Naive thymus-derived CD8-positive, alpha-beta T cell (primary cell): ENCODE measurements at regions not wholly inside any gene's neighbourhood (a gene's known extent, or its start where the extent isn't known, plus 50 kb on each side); places are given as distances from the start of the nearest gene placed in this dataset.
"Not testable (repeated sequence)": the region's sequence is repeated elsewhere in the genome, so short reads cannot be mapped to it uniquely, and the experiment has no call there.

ENCODE experiments used
- ATAC-seq, 2 donors: fragments of 150-1000 bp; cut with Tn5 transposase in 1 of 2; sonication (Bioruptor Pico), chemical (Tn5 transposase) in 1 of 2; 1 replicate in 1 of 2; 2 replicates in 1 of 2; pipeline ENCODE4 v1.10.0; 2021; ENCODE audit warnings: mild to moderate bottlenecking in 2 of 2, moderate library complexity in 2 of 2
- POLR2A ChIA-PET: fragments of 350-600 bp; sonication (Branson Sonifier 250); formaldehyde crosslinking; loops from one replicate; lab custom pipeline; 2021; ENCODE audit warnings: antibody characterized with exemption; lab: Charles Lee
- DNase-seq, 10 donors: peaks; one replicate each; pipeline versions ENCODE4 v3.0.0 to v3.0.0-alpha.2; 2020 to 2022
- H3K27ac Mint-ChIP-seq, 10 donors: one replicate each; pipeline ENCODE4 v1.8.0; 2020 to 2022; ENCODE audit warnings: mild to moderate bottlenecking in 10 of 10, mixed read lengths in 10 of 10, moderate library complexity in 4 of 10, inconsistent platforms in 1 of 10
- H3K27me3 Mint-ChIP-seq, 5 donors: one replicate each; pipeline ENCODE4 v1.8.0; 2021 to 2022; ENCODE audit warnings: mixed read lengths in 5 of 5
- H3K36me3 Mint-ChIP-seq, 3 donors: one replicate each; pipeline ENCODE4 v1.8.0; 2020 to 2022; ENCODE audit warnings: mixed read lengths in 3 of 3, mild to moderate bottlenecking in 2 of 3, inconsistent platforms in 1 of 3
- H3K4me1 Mint-ChIP-seq, 4 donors: one replicate each; pipeline ENCODE4 v1.8.0; 2021 to 2022; ENCODE audit warnings: mixed read lengths in 4 of 4
- H3K4me3 Mint-ChIP-seq, 10 donors: one replicate each; pipeline ENCODE4 v1.8.0; 2020 to 2022; ENCODE audit warnings: mild to moderate bottlenecking in 10 of 10, mixed read lengths in 10 of 10, moderate library complexity in 6 of 10, inconsistent platforms in 1 of 10
- H3K9me3 Mint-ChIP-seq, 9 donors: one replicate each; pipeline ENCODE4 v1.8.0; 2020 to 2022; ENCODE audit warnings: mixed read lengths in 9 of 9, mild to moderate bottlenecking in 3 of 9, inconsistent platforms in 1 of 9, moderate library complexity in 1 of 9

- no peak overlapping the region for H3K27ac Mint-ChIP-seq
- no peaks in the 10 kb centered on the region for H3K36me3 Mint-ChIP-seq
- peaks cover 4 to 45% (median 17%) of the 10 kb centered on the region in 9 donors for H3K9me3 Mint-ChIP-seq
- no peaks in the 10 kb centered on the region for H3K4me1 Mint-ChIP-seq
- DNase-seq, result no peak
- H3K27me3 Mint-ChIP-seq, result no peaks in the 10 kb centered on the region
- POLR2A ChIA-PET, result no interaction called here
- no peak overlapping the region for H3K4me3 Mint-ChIP-seq
- no peak for ATAC-seq
Observed at GRCh38 chr13:54597540-54598088, 1569.0 kb downstream of the OLFM4 start.

GRCh38 chr13:54599413-54599812, 1570.8 kb downstream of the OLFM4 start:
- Mint-ChIP-seq H3K4me1 (no peaks in the 10 kb centered on the region), H3K27me3 (no peaks in the 10 kb centered on the region), H3K4me3 (no peak overlapping the region), H3K36me3 (no peaks in the 10 kb centered on the region), H3K27ac (no peak overlapping the region), H3K9me3 (peaks cover 4 to 42% (median 13%) of the 10 kb centered on the region in 9 donors)
- POLR2A ChIA-PET, result no interaction called here
- ATAC-seq (no peak), DNase-seq (no peak)

GRCh38 chr13:54606944-54607343, 1578.3 kb downstream of the OLFM4 start:
- Mint-ChIP-seq H3K9me3 (peaks cover 3 to 37% (median 9%) of the 10 kb centered on the region in 9 donors), H3K36me3 (no peaks in the 10 kb centered on the region), H3K27ac (no peak overlapping the region), H3K4me1 (no peaks in the 10 kb centered on the region), H3K4me3 (no peak overlapping the region), H3K27me3 (no peaks in the 10 kb centered on the region)
- POLR2A ChIA-PET, result no interaction called here
- DNase-seq (no peak), ATAC-seq (no peak)

GRCh38 chr13:54607421-54607820, 1578.8 kb downstream of the OLFM4 start:
- ATAC-seq (no peak), DNase-seq (no peak)
- POLR2A ChIA-PET, result no interaction called here
- no peaks in the 10 kb centered on the region for H3K4me1 Mint-ChIP-seq
- no peak overlapping the region for H3K27ac Mint-ChIP-seq
- H3K4me3 Mint-ChIP-seq, result no peak overlapping the region
- H3K36me3 Mint-ChIP-seq, result no peaks in the 10 kb centered on the region
- H3K27me3 Mint-ChIP-seq, result no peaks in the 10 kb centered on the region
- peaks cover 3 to 37% (median 9%) of the 10 kb centered on the region in 9 donors for H3K9me3 Mint-ChIP-seq

- H3K27ac Mint-ChIP-seq, result no peak overlapping the region
- DNase-seq (no peak), ATAC-seq (no peak)
- no peaks in the 10 kb centered on the region for H3K36me3 Mint-ChIP-seq
- no peaks in the 10 kb centered on the region for H3K4me1 Mint-ChIP-seq
- H3K9me3 Mint-ChIP-seq, result peaks cover 0 to 28% (median 5%) of the 10 kb centered on the region in 9 donors
- H3K27me3 Mint-ChIP-seq, result no peaks in the 10 kb centered on the region
- H3K4me3 Mint-ChIP-seq, result no peak overlapping the region
- POLR2A ChIA-PET, result no interaction called here
Observed at GRCh38 chr13:54611390-54611789, 1582.8 kb downstream of the OLFM4 start.

- no peaks in the 10 kb centered on the region for H3K27me3 Mint-ChIP-seq
- no peaks in the 10 kb centered on the region for H3K4me1 Mint-ChIP-seq
- POLR2A ChIA-PET, result no interaction called here
- no peaks in the 10 kb centered on the region for H3K36me3 Mint-ChIP-seq
- H3K9me3 Mint-ChIP-seq, result peaks cover 0 to 36% (median 7%) of the 10 kb centered on the region in 9 donors
- H3K4me3 Mint-ChIP-seq, result no peak overlapping the region
- ATAC-seq (no peak), DNase-seq (no peak)
- H3K27ac Mint-ChIP-seq, result no peak overlapping the region
Observed at GRCh38 chr13:54614726-54615125, 1586.1 kb downstream of the OLFM4 start.

GRCh38 chr13:54626504-54626903, 1597.9 kb downstream of the OLFM4 start:
- H3K27ac Mint-ChIP-seq, H3K36me3 Mint-ChIP-seq, POLR2A ChIA-PET, ATAC-seq, H3K4me3 Mint-ChIP-seq, H3K4me1 Mint-ChIP-seq, DNase-seq, H3K27me3 Mint-ChIP-seq: not testable (repeated sequence)
- H3K9me3 Mint-ChIP-seq, result peaks cover 0 to 16% (median 4%) of the 10 kb centered on the region in 9 donors

- ATAC-seq, result no peak
- peaks cover 0 to 14% (median 4%) of the 10 kb centered on the region in 9 donors for H3K9me3 Mint-ChIP-seq
- H3K4me3 Mint-ChIP-seq, result no peak overlapping the region
- no peaks in the 10 kb centered on the region for H3K36me3 Mint-ChIP-seq
- H3K4me1 Mint-ChIP-seq, result no peaks in the 10 kb centered on the region
- POLR2A ChIA-PET, result no interaction called here
- H3K27me3 Mint-ChIP-seq, result no peaks in the 10 kb centered on the region
- DNase-seq, result no peak
- no peak overlapping the region for H3K27ac Mint-ChIP-seq
Observed at GRCh38 chr13:54627646-54628372, 1599.2 kb downstream of the OLFM4 start.

- H3K4me1 Mint-ChIP-seq, result no peaks in the 10 kb centered on the region
- ATAC-seq, result no peak
Observed at GRCh38 chr13:54628383-54628782, 1599.8 kb downstream of the OLFM4 start.

GRCh38 chr13:54633456-54633855, 1604.8 kb downstream of the OLFM4 start:
- POLR2A ChIA-PET, result no interaction called here
- peaks cover 0 to 12% (median 4%) of the 10 kb centered on the region in 9 donors for H3K9me3 Mint-ChIP-seq
- H3K4me3 Mint-ChIP-seq, result no peak overlapping the region

More at GRCh38 chr13:54628383-54628782, 1599.8 kb downstream of the OLFM4 start:
- peaks cover 0 to 14% (median 4%) of the 10 kb centered on the region in 9 donors for H3K9me3 Mint-ChIP-seq
- POLR2A ChIA-PET, result no interaction called here
- DNase-seq, result no peak
- no peak overlapping the region for H3K4me3 Mint-ChIP-seq
- no peaks in the 10 kb centered on the region for H3K36me3 Mint-ChIP-seq
- no peaks in the 10 kb centered on the region for H3K27me3 Mint-ChIP-seq
- no peak overlapping the region for H3K27ac Mint-ChIP-seq

GRCh38 chr13:54636231-54636630, 1607.6 kb downstream of the OLFM4 start:
- DNase-seq, result no peak
- H3K4me3 Mint-ChIP-seq, result no peak overlapping the region
- H3K27ac Mint-ChIP-seq, result no peak overlapping the region
- POLR2A ChIA-PET, result no interaction called here
- H3K36me3 Mint-ChIP-seq, result no peaks in the 10 kb centered on the region
- H3K9me3 Mint-ChIP-seq, result peaks cover 0 to 20% (median 9%) of the 10 kb centered on the region in 9 donors
- H3K27me3 Mint-ChIP-seq, result no peaks in the 10 kb centered on the region
- no peak for ATAC-seq
- no peaks in the 10 kb centered on the region for H3K4me1 Mint-ChIP-seq

More at GRCh38 chr13:54633456-54633855, 1604.8 kb downstream of the OLFM4 start:
- Mint-ChIP-seq H3K4me1 (no peaks in the 10 kb centered on the region), H3K27me3 (no peaks in the 10 kb centered on the region), H3K27ac (no peak overlapping the region), H3K36me3 (no peaks in the 10 kb centered on the region)
- DNase-seq (no peak), ATAC-seq (no peak)

- POLR2A ChIA-PET, result no interaction called here
- DNase-seq, result no peak
- H3K36me3 Mint-ChIP-seq, result no peaks in the 10 kb centered on the region
- H3K4me3 Mint-ChIP-seq, result no peak overlapping the region
- H3K27ac Mint-ChIP-seq, result no peak overlapping the region
- H3K27me3 Mint-ChIP-seq, result no peaks in the 10 kb centered on the region
- peaks cover 1 to 22% (median 8%) of the 10 kb centered on the region in 9 donors for H3K9me3 Mint-ChIP-seq
- no peaks in the 10 kb centered on the region for H3K4me1 Mint-ChIP-seq
- no peak for ATAC-seq
Observed at GRCh38 chr13:54637366-54637765, 1608.8 kb downstream of the OLFM4 start.

- no peak for ATAC-seq
- Mint-ChIP-seq H3K36me3 (no peaks in the 10 kb centered on the region), H3K4me3 (no peak overlapping the region), H3K27ac (no peak overlapping the region), H3K4me1 (no peaks in the 10 kb centered on the region), H3K9me3 (peaks cover 4 to 21% (median 9%) of the 10 kb centered on the region in 9 donors), H3K27me3 (no peaks in the 10 kb centered on the region)
- DNase-seq, result no peak
- POLR2A ChIA-PET, result no interaction called here
Observed at GRCh38 chr13:54640719-54641118, 1612.1 kb downstream of the OLFM4 start.
